ENCODE measurements at regions not wholly inside any gene's neighbourhood (a gene's known extent, or its start where the extent isn't known, plus 50 kb on each side); places are given as distances from the start of the nearest gene placed in this dataset.

DNA sequence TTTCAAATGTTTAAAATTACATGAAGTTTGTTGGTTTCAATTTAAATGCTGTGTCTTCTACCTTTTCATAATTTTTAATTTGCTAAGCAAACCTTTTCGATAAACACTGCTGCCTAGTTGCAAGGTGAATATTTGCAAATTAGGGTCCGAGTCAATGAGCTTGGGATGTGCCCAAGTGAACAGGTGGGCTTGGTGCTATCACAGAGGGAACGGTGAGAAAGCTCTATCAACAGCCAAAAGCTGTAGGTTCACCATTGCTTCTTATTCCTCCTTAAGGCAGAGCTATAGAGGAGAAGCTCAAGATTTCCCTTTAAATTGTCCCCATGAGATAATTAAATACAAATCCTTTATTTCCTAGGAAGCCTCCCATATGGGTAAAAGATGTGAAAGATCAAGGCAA is 245.3 kb upstream of the CELF2 start:
- Histone ChIP-seq H3K9ac (no peak overlapping the region), H3K79me2 (ENCODE audit: insufficient read depth) (no peaks in the 10 kb centered on the region), H3F3A (ENCODE audit: insufficient read depth) (no peaks in the 10 kb centered on the region), H3K9me3 (ENCODE audit: low read depth) (no peaks in the 10 kb centered on the region), H3K27ac (no peak overlapping the region), H3K27me3 (replicated peaks; ENCODE audit: insufficient read depth) (no peaks in the 10 kb centered on the region), H3K4me2 (ENCODE audit: unreplicated experiment) (no peak overlapping the region), H3K9me2 (ENCODE audit: insufficient read depth) (no peaks in the 10 kb centered on the region), H2AFZ (no peak overlapping the region), H3K4me1 (ENCODE audit: insufficient read depth) (no peaks in the 10 kb centered on the region), H4K20me1 (ENCODE audit: insufficient read depth) (no peaks in the 10 kb centered on the region), H3K4me3 (no peak overlapping the region), H3K36me3 (ENCODE audit: low read depth) (no peaks in the 10 kb centered on the region)
- TF ChIP-seq EZH2phosphoT487 (IDR thresholded peaks at IDR 0.05; ENCODE audit: insufficient read depth, low read depth) (no peak), EZH2 (IDR thresholded peaks at IDR 0.05; ENCODE audit: insufficient read depth, poor library complexity, severe bottlenecking) (no peak)
- 73 to 75% methylated on average over 3 of the region's 3 CpGs for WGBS, 2 experiments (ENCODE audit: low coverage in 1 of 2, low lambda C conversion rate in 2 of 2, missing lambda C conversion rate in 2 of 2)
- no peak for DNase-seq
- in situ Hi-C loops (cut with MboI) = no loop called here

DNA sequence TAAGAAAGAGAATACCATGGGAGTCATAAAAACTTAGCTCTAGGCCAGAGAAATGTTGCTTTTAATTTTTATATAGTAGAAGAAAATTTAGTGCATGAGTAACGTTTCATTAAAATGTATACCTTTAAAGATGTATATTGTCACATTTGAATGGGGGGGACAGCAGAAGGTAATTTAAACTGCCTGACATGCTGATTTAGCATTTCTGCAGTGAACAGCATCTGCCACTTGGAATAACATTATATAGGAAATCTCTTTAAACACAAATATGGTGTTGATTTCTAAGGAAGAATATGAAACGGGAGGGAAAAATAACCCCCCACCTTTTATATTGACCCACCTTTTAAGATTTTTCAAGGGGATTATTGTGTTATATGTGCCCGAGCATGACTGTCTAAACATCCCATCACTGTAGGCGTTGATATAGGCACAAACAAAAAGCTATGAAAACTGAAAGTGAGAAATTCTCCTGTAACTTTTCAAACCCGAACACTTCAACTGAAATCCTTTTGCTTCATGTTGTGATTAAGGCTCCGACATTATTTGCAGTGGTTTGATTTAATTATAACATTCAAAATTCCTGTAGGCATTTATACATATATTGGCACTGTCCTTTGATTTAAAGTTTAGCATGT is 244.7 kb upstream of the CELF2 start:
- H3K9ac ChIP-seq = no peak overlapping the region
- 26 to 32% methylated on average over 6 of the region's 6 CpGs for WGBS, 2 experiments (ENCODE audit: low coverage in 1 of 2, low lambda C conversion rate in 2 of 2, missing lambda C conversion rate in 2 of 2)

DNA sequence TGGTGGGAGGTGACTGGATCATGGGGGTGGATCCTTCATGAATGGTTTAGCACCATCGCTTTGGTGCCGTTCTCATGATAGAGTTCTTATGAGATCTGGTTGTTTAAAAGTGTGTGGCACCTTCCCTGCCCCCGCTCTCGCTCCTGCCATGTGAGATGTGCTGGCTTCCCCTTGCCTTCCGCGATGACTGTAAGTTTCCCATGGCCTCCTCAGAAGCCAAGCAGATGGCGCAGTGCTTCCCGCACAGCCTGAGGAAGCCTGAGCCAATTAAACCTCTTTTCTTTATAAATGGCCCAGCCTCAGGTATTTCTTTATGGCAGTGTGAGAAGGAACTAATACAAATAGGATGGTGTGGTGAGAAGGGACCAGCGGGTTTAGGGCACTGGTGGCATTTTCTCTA is 243.3 kb upstream of the CELF2 start:
- no peaks in the 10 kb centered on the region for H3K36me3 ChIP-seq (ENCODE audit: low read depth)

More for the DNA sequence above, 244.7 kb upstream of the CELF2 start:
- in situ Hi-C loops (cut with MboI) = no loop called here
- Histone ChIP-seq H3K27ac (no peak overlapping the region), H3K4me2 (ENCODE audit: unreplicated experiment) (no peak overlapping the region), H3K9me2 (ENCODE audit: insufficient read depth) (no peaks in the 10 kb centered on the region), H3K79me2 (ENCODE audit: insufficient read depth) (no peaks in the 10 kb centered on the region), H3F3A (ENCODE audit: insufficient read depth) (no peaks in the 10 kb centered on the region), H3K4me3 (no peak overlapping the region), H2AFZ (peak overlapping the region; percentile 49), H3K9me3 (ENCODE audit: low read depth) (no peaks in the 10 kb centered on the region), H3K4me1 (ENCODE audit: insufficient read depth) (no peaks in the 10 kb centered on the region), H4K20me1 (ENCODE audit: insufficient read depth) (no peaks in the 10 kb centered on the region), H3K36me3 (ENCODE audit: low read depth) (no peaks in the 10 kb centered on the region), H3K27me3 (replicated peaks; ENCODE audit: insufficient read depth) (no peaks in the 10 kb centered on the region)
- TF ChIP-seq EZH2phosphoT487 (IDR thresholded peaks at IDR 0.05; ENCODE audit: insufficient read depth, low read depth) (no peak), EZH2 (IDR thresholded peaks at IDR 0.05; ENCODE audit: insufficient read depth, poor library complexity, severe bottlenecking) (no peak)
- DNase-seq = no peak

DNA sequence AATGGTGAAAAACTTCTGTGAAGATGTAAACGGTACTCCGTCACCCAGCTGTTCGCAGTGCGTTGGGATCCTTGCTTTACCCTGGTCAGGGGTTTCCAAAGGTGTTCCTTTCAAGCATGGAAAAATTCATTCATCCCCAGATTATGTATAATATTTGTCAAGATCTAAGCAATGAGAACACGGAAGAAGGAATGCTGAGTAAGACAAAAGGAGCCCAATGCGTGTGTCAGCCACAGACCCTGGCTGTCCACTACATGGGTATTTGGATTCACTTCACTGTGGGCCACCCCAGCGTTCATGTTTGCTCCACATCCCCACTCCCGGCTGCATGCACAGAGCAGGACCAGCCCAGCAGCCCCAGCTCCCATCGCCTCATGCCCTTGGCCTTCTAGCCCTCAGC is 241.3 kb upstream of the CELF2 start:
- no peaks in the 10 kb centered on the region for H3K9me3 ChIP-seq (ENCODE audit: low read depth)
- H3F3A ChIP-seq (ENCODE audit: insufficient read depth) = 0 out of 2 replicates have a peak, but pooled peaks cover 8% of the 10 kb centered on the region
- H4K20me1 ChIP-seq (ENCODE audit: insufficient read depth) = no peaks in the 10 kb centered on the region
- H3K9me2 ChIP-seq (ENCODE audit: insufficient read depth) = no peaks in the 10 kb centered on the region
- WGBS, 2 experiments (ENCODE audit: low coverage in 1 of 2, low lambda C conversion rate in 2 of 2, missing lambda C conversion rate in 2 of 2) = 95 to 98% methylated on average over 9 of the region's 9 CpGs
- H3K4me3 ChIP-seq = no peak overlapping the region
- H3K79me2 ChIP-seq (ENCODE audit: insufficient read depth) = no peaks in the 10 kb centered on the region
- H3K9ac ChIP-seq = no peak overlapping the region
- in situ Hi-C loops (cut with MboI) = no loop called here
- H3K27ac ChIP-seq = no peak overlapping the region
- no peaks in the 10 kb centered on the region for H3K27me3 ChIP-seq (replicated peaks; ENCODE audit: insufficient read depth)
- H3K4me2 ChIP-seq (ENCODE audit: unreplicated experiment) = no peak overlapping the region
- H2AFZ ChIP-seq = no peak overlapping the region
- H3K36me3 ChIP-seq (ENCODE audit: low read depth) = no peaks in the 10 kb centered on the region
- no peak for DNase-seq
- TF ChIP-seq EZH2phosphoT487 (IDR thresholded peaks at IDR 0.05; ENCODE audit: insufficient read depth, low read depth) = no peak
- H3K4me1 ChIP-seq (ENCODE audit: insufficient read depth) = peaks cover 7% of the 10 kb centered on the region; the same call in 1 of the 2 replicates

More for the DNA sequence above, 243.3 kb upstream of the CELF2 start:
- Histone ChIP-seq H3K27ac (no peak overlapping the region), H3F3A (ENCODE audit: insufficient read depth) (no peaks in the 10 kb centered on the region), H3K9me3 (ENCODE audit: low read depth) (no peaks in the 10 kb centered on the region), H3K4me3 (no peak overlapping the region), H3K4me1 (ENCODE audit: insufficient read depth) (no peaks in the 10 kb centered on the region), H3K9ac (no peak overlapping the region), H3K4me2 (ENCODE audit: unreplicated experiment) (no peak overlapping the region), H3K9me2 (ENCODE audit: insufficient read depth) (no peaks in the 10 kb centered on the region), H4K20me1 (ENCODE audit: insufficient read depth) (no peaks in the 10 kb centered on the region), H3K79me2 (ENCODE audit: insufficient read depth) (no peaks in the 10 kb centered on the region), H3K27me3 (replicated peaks; ENCODE audit: insufficient read depth) (no peaks in the 10 kb centered on the region), H2AFZ (no peak overlapping the region)
- no peak for TF ChIP-seq EZH2phosphoT487 (IDR thresholded peaks at IDR 0.05; ENCODE audit: insufficient read depth, low read depth)
- TF ChIP-seq EZH2 (IDR thresholded peaks at IDR 0.05; ENCODE audit: insufficient read depth, poor library complexity, severe bottlenecking) = no peak
- WGBS, 2 experiments (ENCODE audit: low coverage in 1 of 2, low lambda C conversion rate in 2 of 2, missing lambda C conversion rate in 2 of 2) = 89 to 97% methylated on average over 9 of the region's 9 CpGs
- no peak for DNase-seq
- in situ Hi-C loops (cut with MboI) = no loop called here
